ENCODE measurements at regions not wholly inside any gene's neighbourhood (a gene's known extent, or its start where the extent isn't known, plus 50 kb on each side); places are given as distances from the start of the nearest gene placed in this dataset.

- TF ChIP-seq POLR2A (IDR thresholded peaks at IDR 0.05), result no peak
- intact Hi-C loops (cut with DNase I; ENCODE audit: low total_unique reads), result no loop called here
- H3K4me3 ChIP-seq (ENCODE audit: low read depth, poor library complexity, severe bottlenecking), result no peak overlapping the region
- DNase-seq (ENCODE audit: low spot score in 2 of 2), result no peak
Observed at GRCh38 chr9:22582221-22582620, 135.6 kb downstream of the DMRTA1 start.

DNA sequence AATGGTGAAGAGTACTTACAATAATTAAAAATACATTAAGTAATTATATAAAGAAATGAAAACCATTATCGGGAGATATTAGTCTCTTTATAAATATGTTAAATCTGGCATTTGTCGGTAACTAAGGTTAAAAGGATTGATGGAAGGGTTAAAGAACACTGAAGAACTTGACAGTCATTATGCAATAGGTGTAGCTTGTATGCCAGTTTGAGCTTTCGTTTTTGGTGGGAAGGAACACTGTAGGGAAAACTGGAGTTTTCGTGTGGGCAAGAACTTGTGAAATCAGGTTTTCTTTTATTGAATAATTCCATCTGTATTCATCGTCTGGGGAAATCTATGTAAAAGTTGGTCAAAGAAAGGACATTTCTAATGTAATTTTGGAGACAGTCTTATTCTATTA lies 142.3 kb downstream of the DMRTA1 start:
- WGBS, 2 donors, result 85 to 88% methylated on average over 5 of the region's 5 CpGs
- intact Hi-C loops (cut with DNase I; ENCODE audit: low total_unique reads), result no loop called here
- no peak for TF ChIP-seq POLR2A (IDR thresholded peaks at IDR 0.05)
- TF ChIP-seq CTCF (IDR thresholded peaks at IDR 0.05), result no peak
- H3K4me3 ChIP-seq (ENCODE audit: low read depth, poor library complexity, severe bottlenecking), result no peak overlapping the region
- DNase-seq (ENCODE audit: low spot score in 2 of 2), result no peak

DNA sequence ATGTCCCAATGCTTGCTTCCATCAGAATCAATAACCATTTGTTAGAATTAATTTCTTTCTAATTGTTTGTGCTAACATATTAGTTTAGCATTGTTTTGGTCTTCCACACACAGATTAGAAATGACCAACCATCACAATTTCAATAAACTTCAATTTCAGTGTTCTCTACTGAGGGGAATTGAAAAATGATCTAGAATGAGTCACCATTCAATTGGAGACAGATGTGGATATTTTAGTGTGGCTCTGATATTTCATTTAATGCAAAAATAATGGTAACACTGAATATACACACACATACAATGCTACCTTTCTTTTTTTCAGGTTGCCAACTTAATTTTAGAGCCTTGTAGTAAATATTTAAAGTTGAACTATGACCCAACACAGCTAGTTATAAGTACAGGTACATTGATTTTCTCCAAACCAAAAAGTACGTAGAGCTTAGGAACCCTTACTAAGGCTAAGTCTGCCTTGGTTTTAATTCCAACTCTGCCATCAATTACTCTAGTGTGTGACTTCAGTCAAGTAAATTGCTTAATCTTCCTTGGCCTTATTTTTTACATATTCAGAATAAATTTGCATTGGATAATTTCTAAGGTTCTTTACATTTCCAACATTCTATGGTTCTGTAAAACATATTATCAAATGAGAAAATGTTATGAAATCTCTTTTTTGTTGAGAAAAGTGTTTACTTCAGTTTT lies 143.9 kb downstream of the DMRTA1 start:
- intact Hi-C loops (cut with DNase I; ENCODE audit: low total_unique reads), result loop anchor here (2.0 kb wide), 1 partner anchor 72 kb away; no protein-coding TSS in a partner anchor
- H3K4me3 ChIP-seq (ENCODE audit: low read depth, poor library complexity, severe bottlenecking), result no peak overlapping the region
- 85 to 90% methylated on average over 1 of the region's 1 CpG for WGBS, 2 donors
- DNase-seq (ENCODE audit: low spot score in 2 of 2), result no peak
- TF ChIP-seq POLR2A (IDR thresholded peaks at IDR 0.05) (no peak), CTCF (IDR thresholded peaks at IDR 0.05) (no peak)

DNA sequence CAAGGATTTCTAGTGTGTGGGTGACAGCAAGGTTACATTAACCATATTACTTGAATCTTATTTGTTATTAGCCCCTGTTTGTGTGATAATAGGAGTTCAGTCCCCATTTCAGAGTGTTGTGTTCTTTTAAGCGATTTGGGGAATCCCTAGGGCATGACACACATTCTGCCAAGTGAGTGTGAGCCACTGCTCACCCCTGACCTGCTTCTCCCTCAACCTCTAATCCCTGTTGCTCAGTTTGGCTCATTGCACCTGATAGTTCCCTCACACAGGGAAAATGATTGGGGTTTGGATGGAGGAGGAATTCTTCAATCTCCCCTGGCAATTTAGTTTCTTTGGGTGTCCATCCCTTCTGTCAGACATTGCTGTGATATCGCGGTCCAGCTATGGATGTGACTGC lies 149.2 kb downstream of the DMRTA1 start:
- WGBS, 2 donors, result 87 to 93% methylated on average over 3 of the region's 3 CpGs
- DNase-seq (ENCODE audit: low spot score in 2 of 2), result no peak
- intact Hi-C loops (cut with DNase I; ENCODE audit: low total_unique reads), result no loop called here

GRCh38 chr9:22617156-22617555 lies 170.5 kb downstream of the DMRTA1 start:
- 57 to 64% methylated on average over 2 of the region's 2 CpGs for WGBS, 2 donors
- H3K4me3 ChIP-seq (ENCODE audit: low read depth, poor library complexity, severe bottlenecking), result no peak overlapping the region
- no peak for DNase-seq (ENCODE audit: low spot score in 2 of 2)
- TF ChIP-seq POLR2A (IDR thresholded peaks at IDR 0.05) (no peak), CTCF (IDR thresholded peaks at IDR 0.05) (no peak)
- intact Hi-C loops (cut with DNase I; ENCODE audit: low total_unique reads), result no loop called here

More for the DNA sequence above, 149.2 kb downstream of the DMRTA1 start:
- H3K4me3 ChIP-seq (ENCODE audit: low read depth, poor library complexity, severe bottlenecking), result no peak overlapping the region
- no peak for TF ChIP-seq POLR2A (IDR thresholded peaks at IDR 0.05)
- no peak for TF ChIP-seq CTCF (IDR thresholded peaks at IDR 0.05)

- DNase-seq (ENCODE audit: low spot score in 2 of 2), result no peak
- intact Hi-C loops (cut with DNase I; ENCODE audit: low total_unique reads), result no loop called here
- WGBS, 2 donors, result 80 to 95% methylated on average over 1 of the region's 1 CpG
- no peak overlapping the region for H3K4me3 ChIP-seq (ENCODE audit: low read depth, poor library complexity, severe bottlenecking)
- TF ChIP-seq POLR2A (IDR thresholded peaks at IDR 0.05), result no peak
- no peak for TF ChIP-seq CTCF (IDR thresholded peaks at IDR 0.05)
Observed at GRCh38 chr9:22622815-22623214, 176.2 kb downstream of the DMRTA1 start.

Data from lower leg skin (tissue), 4 donors.